HCT116 (cell line): ENCODE measurements at regions not wholly inside any gene's neighbourhood (a gene's known extent, or its start where the extent isn't known, plus 50 kb on each side); places are given as distances from the start of the nearest gene placed in this dataset.

Experiments
- CEBPB ChIP-seq: IDR thresholded peaks from 2 replicates; pipeline ENCODE4 v1.6.1; 2012; ENCODE audit warnings: low read depth
- EZH2 ChIP-seq: fragments of 200-600 bp; sonication (generic); IDR thresholded peaks from 2 replicates; pipeline ENCODE4 v1.6.1; 2017; ENCODE audit warnings: antibody characterized with exemption, mixed run types
- ZNF274 ChIP-seq: fragments of 200-500 bp; sonication (Bioruptor generic); IDR thresholded peaks from 2 replicates; pipeline ENCODE4 v1.6.1; 2014; ENCODE audit warnings: mild to moderate bottlenecking, low read depth, low read length, inconsistent platforms
- TF ChIP-seq, protein P1 (sequence below), 3 experiments: fragments of 200-600 bp in 1 of 3; sonication (generic) in 1 of 3; IDR thresholded peaks in 2 of 3; conservative IDR thresholded peaks in 1 of 3; 2 replicates each; pipeline ENCODE4 v1.5.1; 2012 to 2017; ENCODE audit warnings: low read depth in 2 of 3, low read length in 2 of 3, antibody characterized with exemption in 1 of 3, borderline replicate concordance in 1 of 3, control low read depth in 1 of 3, mild to moderate bottlenecking in 1 of 3, mixed read lengths in 1 of 3, mixed run types in 1 of 3, moderate library complexity in 1 of 3; ENCODE audit not compliant: insufficient read depth in 1 of 3

DNA sequence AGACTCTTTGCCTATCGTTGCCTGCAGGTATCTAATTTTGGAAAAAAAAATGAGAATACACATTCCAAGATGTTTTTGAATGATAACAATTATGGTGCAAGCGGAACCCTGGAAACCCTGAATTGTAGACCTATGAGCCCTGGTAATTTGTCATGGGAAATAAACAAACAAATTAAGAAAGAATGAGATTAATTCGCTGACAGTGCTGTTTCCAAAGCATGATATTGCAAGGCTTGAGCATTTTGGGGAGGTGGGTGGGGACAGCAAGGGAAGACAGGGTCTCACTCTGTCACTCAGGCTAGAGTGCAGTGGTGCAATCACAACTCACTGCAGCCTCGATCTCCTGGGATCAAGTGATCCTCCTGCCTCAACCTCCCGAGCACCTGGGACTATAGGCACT is 900.3 kb downstream of the IPMK start:
- TF ChIP-seq, protein P1, sequence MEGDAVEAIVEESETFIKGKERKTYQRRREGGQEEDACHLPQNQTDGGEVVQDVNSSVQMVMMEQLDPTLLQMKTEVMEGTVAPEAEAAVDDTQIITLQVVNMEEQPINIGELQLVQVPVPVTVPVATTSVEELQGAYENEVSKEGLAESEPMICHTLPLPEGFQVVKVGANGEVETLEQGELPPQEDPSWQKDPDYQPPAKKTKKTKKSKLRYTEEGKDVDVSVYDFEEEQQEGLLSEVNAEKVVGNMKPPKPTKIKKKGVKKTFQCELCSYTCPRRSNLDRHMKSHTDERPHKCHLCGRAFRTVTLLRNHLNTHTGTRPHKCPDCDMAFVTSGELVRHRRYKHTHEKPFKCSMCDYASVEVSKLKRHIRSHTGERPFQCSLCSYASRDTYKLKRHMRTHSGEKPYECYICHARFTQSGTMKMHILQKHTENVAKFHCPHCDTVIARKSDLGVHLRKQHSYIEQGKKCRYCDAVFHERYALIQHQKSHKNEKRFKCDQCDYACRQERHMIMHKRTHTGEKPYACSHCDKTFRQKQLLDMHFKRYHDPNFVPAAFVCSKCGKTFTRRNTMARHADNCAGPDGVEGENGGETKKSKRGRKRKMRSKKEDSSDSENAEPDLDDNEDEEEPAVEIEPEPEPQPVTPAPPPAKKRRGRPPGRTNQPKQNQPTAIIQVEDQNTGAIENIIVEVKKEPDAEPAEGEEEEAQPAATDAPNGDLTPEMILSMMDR (IDR thresholded peaks at IDR 0.05 in 2 of 3, conservative IDR thresholded peaks at IDR 0.05 in 1 of 3; ENCODE audit: borderline replicate concordance in 1 of 3, insufficient read depth in 1 of 3, low read depth in 2 of 3, low read length in 2 of 3), result no peak
- TF ChIP-seq ZNF274 (no peak), CEBPB (no peak), EZH2 (no peak)
